ENCODE measurements at regions not wholly inside any gene's neighbourhood (a gene's known extent, or its start where the extent isn't known, plus 50 kb on each side); places are given as distances from the start of the nearest gene placed in this dataset.

DNA sequence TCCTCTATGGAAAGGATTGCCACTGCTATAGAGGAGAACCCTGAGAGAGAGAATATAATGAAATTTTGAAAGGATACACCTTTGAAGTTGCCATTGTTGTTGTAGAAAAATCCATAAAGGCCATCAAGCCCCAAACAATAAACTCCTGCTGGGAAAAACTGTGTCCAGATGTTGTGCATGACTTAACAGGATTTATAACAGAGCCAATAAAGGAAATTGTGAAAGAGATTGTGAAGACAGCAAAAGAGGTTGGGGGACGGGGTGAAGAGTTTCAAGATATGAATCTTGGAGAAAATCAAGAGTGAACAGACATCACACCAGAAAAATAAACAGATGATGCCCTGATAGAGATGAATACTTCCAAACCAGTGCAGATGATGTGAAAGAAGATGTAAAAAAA lies 396.4 kb downstream of the BCKDHB start:
- TF ChIP-seq, protein P1, sequence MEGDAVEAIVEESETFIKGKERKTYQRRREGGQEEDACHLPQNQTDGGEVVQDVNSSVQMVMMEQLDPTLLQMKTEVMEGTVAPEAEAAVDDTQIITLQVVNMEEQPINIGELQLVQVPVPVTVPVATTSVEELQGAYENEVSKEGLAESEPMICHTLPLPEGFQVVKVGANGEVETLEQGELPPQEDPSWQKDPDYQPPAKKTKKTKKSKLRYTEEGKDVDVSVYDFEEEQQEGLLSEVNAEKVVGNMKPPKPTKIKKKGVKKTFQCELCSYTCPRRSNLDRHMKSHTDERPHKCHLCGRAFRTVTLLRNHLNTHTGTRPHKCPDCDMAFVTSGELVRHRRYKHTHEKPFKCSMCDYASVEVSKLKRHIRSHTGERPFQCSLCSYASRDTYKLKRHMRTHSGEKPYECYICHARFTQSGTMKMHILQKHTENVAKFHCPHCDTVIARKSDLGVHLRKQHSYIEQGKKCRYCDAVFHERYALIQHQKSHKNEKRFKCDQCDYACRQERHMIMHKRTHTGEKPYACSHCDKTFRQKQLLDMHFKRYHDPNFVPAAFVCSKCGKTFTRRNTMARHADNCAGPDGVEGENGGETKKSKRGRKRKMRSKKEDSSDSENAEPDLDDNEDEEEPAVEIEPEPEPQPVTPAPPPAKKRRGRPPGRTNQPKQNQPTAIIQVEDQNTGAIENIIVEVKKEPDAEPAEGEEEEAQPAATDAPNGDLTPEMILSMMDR (IDR thresholded peaks at IDR 0.05), result no peak
- TF ChIP-seq POLR2A (IDR thresholded peaks at IDR 0.05), result no peak
- TF ChIP-seq POLR2AphosphoS5 (IDR thresholded peaks at IDR 0.05), result no peak

Data from stomach (tissue), 4 donors.